ENCODE measurements at regions not wholly inside any gene's neighbourhood (a gene's known extent, or its start where the extent isn't known, plus 50 kb on each side); places are given as distances from the start of the nearest gene placed in this dataset.

GRCh38 chr3:20811006-20811405 is 625.0 kb upstream of the SGO1 start (continued):
- TF ChIP-seq ATF3 (IDR thresholded peaks at IDR 0.05; ENCODE audit: borderline replicate concordance, extremely low read depth, low read depth, low read length) (no peak), MYC (IDR thresholded peaks at IDR 0.05; ENCODE audit: insufficient read depth, insufficient read length, insufficient replicate concordance, low read length, severe bottlenecking) (no peak), ZNF24 (IDR thresholded peaks at IDR 0.05) (no peak), HSF1 (IDR thresholded peaks at IDR 0.05; ENCODE audit: low read depth, low read length) (no peak), CEBPB (IDR thresholded peaks at IDR 0.05; ENCODE audit: borderline replicate concordance in 1 of 2, low read depth in 2 of 2, low read length in 2 of 2) (no peak), SMAD5 (IDR thresholded peaks at IDR 0.05; ENCODE audit: low read depth) (no peak), EED (IDR thresholded peaks at IDR 0.05; ENCODE audit: low read depth) (no peak), YBX1 (IDR thresholded peaks at IDR 0.05) (no peak)

GRCh38 chr3:20810555-20810954 is 624.5 kb upstream of the SGO1 start:
- ATAC-seq (no peak), FAIRE-seq (no peak), DNase-seq (ENCODE audit: low read depth, low spot score) (no peak)
- BruUV-seq (replicated peaks): no TSS peak
- ChIA-PET CTCF (interaction anchor here (0.7 kb wide), 1 partner anchor 195 kb away, joined by 4 read pairs; no protein-coding TSS in a partner anchor), POLR2A (no interaction called here), SMC1A (ENCODE audit: uncharacterized antibody, unreplicated experiment) (no interaction called here), RAD21 (ENCODE audit: unreplicated experiment) (no interaction called here)
- Histone ChIP-seq H3K36me3 (ENCODE audit: control insufficient read depth in 2 of 2, insufficient read depth in 2 of 2, low read length in 1 of 2) (no peaks in the 10 kb centered on the region), H3K27me3 (replicated peaks in 1 of 2; ENCODE audit: control insufficient read depth in 2 of 2, insufficient read depth in 2 of 2, low read length in 1 of 2) (no peaks in the 10 kb centered on the region), H4K20me1 (ENCODE audit: control insufficient read depth, insufficient read depth) (no peaks in the 10 kb centered on the region), H3K4me3 (no peak overlapping the region), H3K9me3 (replicated peaks; ENCODE audit: control insufficient read depth, insufficient read depth, low read length) (no peaks in the 10 kb centered on the region), H3K9ac (ENCODE audit: control insufficient read depth, insufficient read depth, low read length) (no peak overlapping the region), H3K79me2 (ENCODE audit: control insufficient read depth, insufficient read depth, low read length) (no peaks in the 10 kb centered on the region), H3K27ac (ENCODE audit: control insufficient read depth, insufficient read depth) (no peak overlapping the region), H3K4me1 (ENCODE audit: control insufficient read depth, insufficient read depth, low read length) (no peaks in the 10 kb centered on the region), H2AFZ (ENCODE audit: control insufficient read depth, low read depth, low read length) (no peak overlapping the region), H3K4me2 (ENCODE audit: control insufficient read depth, insufficient read depth) (no peak overlapping the region)
- in situ Hi-C loops (cut with MboI) (no loop called here), intact Hi-C loops (cut with micrococcal nuclease; ENCODE audit: unreplicated experiment) (no loop called here)
- TF ChIP-seq ZSCAN29 (IDR thresholded peaks at IDR 0.05): no peak
